Gastrocnemius medialis (tissue), 4 donors: ENCODE measurements at regions not wholly inside any gene's neighbourhood (a gene's known extent, or its start where the extent isn't known, plus 50 kb on each side); places are given as distances from the start of the nearest gene placed in this dataset.

ENCODE experiments used
- CTCF ChIP-seq, 5 experiments: fragments of 450-650 bp in 3 of 5; fragments of 200-600 bp in 2 of 5; sonication (generic) in 2 of 5; IDR thresholded peaks in 4 of 5; conservative IDR thresholded peaks in 1 of 5; 1 replicate in 4 of 5; 2 replicates in 1 of 5; pipeline ENCODE4 v1.5.1; 2016 to 2019; ENCODE audit warnings: antibody characterized with exemption in 5 of 5, mild to moderate bottlenecking in 3 of 5, moderate library complexity in 3 of 5
- POLR2A ChIP-seq, 2 donors: fragments of 450-650 bp; IDR thresholded peaks; one replicate each; pipeline ENCODE4 v1.6.1; 2017; ENCODE audit warnings: antibody characterized with exemption in 2 of 2, mild to moderate bottlenecking in 2 of 2, moderate library complexity in 2 of 2

GRCh38 chr6:144543006-144543871 lies 258.1 kb downstream of the UTRN start:
- TF ChIP-seq POLR2A (IDR thresholded peaks at IDR 0.05): no peak
- no peak for TF ChIP-seq CTCF (IDR thresholded peaks at IDR 0.05 in 4 of 5, conservative IDR thresholded peaks at IDR 0.05 in 1 of 5)
